22Rv1 (cell line): ENCODE measurements at regions not wholly inside any gene's neighbourhood (a gene's known extent, or its start where the extent isn't known, plus 50 kb on each side); places are given as distances from the start of the nearest gene placed in this dataset.

Experiments used
- CTCF ChIP-seq: fragments of 450-650 bp; IDR thresholded peaks from 2 replicates; pipeline ENCODE4 v1.5.1; 2017; ENCODE audit warnings: mild to moderate bottlenecking
- ZFX ChIP-seq: fragments of 450-650 bp; IDR thresholded peaks from 2 replicates; pipeline ENCODE4 v1.6.1; 2017; ENCODE audit warnings: antibody characterized with exemption, borderline replicate concordance

DNA sequence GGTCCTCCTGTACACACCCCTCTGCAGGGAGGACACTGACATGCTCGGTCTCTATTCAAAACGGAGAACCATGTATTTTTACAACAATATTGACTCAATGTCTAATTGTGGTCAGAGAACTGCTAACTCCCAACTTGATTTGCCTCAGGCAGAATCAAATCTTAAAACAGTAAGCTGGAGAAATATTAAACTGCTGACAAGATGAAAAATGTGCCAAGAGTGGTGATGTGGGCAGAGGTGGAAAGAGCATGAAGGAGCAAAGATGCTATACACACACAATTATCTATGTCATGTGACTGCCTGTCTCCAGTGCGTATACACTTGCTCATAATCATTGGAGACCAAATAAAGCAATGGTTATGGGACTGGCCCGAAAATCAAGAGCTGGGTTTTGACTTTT, 556.1 kb upstream of the ZNF608 start:
- TF ChIP-seq CTCF (no peak), ZFX (no peak)
